NB4 (cell line): ENCODE measurements at regions not wholly inside any gene's neighbourhood (a gene's known extent, or its start where the extent isn't known, plus 50 kb on each side); places are given as distances from the start of the nearest gene placed in this dataset.

Experiments used
- CTCF ChIP-seq: IDR thresholded peaks from one replicate; pipeline ENCODE4 v1.5.1; 2012; ENCODE audit warnings: low read depth, low read length
- POLR2A ChIP-seq: IDR thresholded peaks from 2 replicates; pipeline ENCODE4 v1.6.1; 2011; ENCODE audit warnings: mild to moderate bottlenecking; ENCODE audit not compliant: insufficient read length; ENCODE audit errors: extremely low read depth

DNA sequence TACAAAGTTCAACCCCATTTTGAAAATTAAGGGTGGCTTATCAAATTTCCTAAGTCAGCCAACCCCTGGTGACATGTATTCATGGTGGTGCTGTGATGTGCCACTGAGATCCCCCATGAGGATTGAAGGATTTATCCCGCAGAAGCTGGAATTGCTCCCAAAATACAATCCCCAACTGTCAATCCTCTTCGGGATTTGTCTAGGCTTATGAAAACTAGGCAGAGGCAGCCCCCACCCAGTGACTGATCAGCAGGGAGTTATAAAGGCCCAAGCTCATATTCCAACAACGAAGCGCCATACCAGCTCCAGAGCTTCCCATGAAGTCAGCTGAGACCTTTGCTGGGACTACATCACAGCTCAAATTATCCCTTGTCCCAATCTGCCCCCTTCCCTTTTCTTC, 316.0 kb downstream of the ENC1 start:
- no peak for TF ChIP-seq CTCF
- TF ChIP-seq POLR2A = no peak
